CD14-positive monocyte (primary cell): ENCODE measurements at regions not wholly inside any gene's neighbourhood (a gene's known extent, or its start where the extent isn't known, plus 50 kb on each side); places are given as distances from the start of the nearest gene placed in this dataset.

Experiments
- DNase-seq, 3 donors: peaks; one replicate each; pipeline ENCODE4 v3.0.0-alpha.2; 2011 to 2022
- H2AFZ ChIP-seq: 2 replicates; pipeline ENCODE4 v1.6.0; 2012; ENCODE audit warnings: mild to moderate bottlenecking, low read depth, low read length, inconsistent platforms; ENCODE audit not compliant: insufficient read depth, poor library complexity, severe bottlenecking
- H3K27ac ChIP-seq, 2 donors: 1 replicate in 1 of 2; 2 replicates in 1 of 2; pipeline ENCODE4 v1.5.1; 2012 to 2013; ENCODE audit warnings: low read length in 2 of 2, control low read depth in 1 of 2, inconsistent platforms in 1 of 2, low read depth in 1 of 2, mild to moderate bottlenecking in 1 of 2
- H3K27me3 ChIP-seq, 2 donors: one replicate each; pipeline versions ENCODE4 v1.6.0 to v1.6.1; 2011 to 2013; ENCODE audit warnings: low read length in 2 of 2; ENCODE audit not compliant: control insufficient read depth in 2 of 2, insufficient read depth in 2 of 2
- H3K36me3 ChIP-seq, 2 donors: replicated peaks in 1 of 2; 1 replicate in 1 of 2; 2 replicates in 1 of 2; pipeline versions ENCODE4 v1.5.1 to v1.6.1; 2012 to 2013; ENCODE audit warnings: low read length in 2 of 2, control low read depth in 1 of 2, inconsistent platforms in 1 of 2, mild to moderate bottlenecking in 1 of 2; ENCODE audit not compliant: insufficient read depth in 2 of 2, control insufficient read depth in 1 of 2
- H3K4me1 ChIP-seq, 2 donors: 1 replicate in 1 of 2; 2 replicates in 1 of 2; pipeline versions ENCODE4 v1.5.1 to v1.6.1; 2012 to 2013; ENCODE audit warnings: low read length in 2 of 2, control low read depth in 1 of 2, inconsistent platforms in 1 of 2, mild to moderate bottlenecking in 1 of 2, moderate library complexity in 1 of 2; ENCODE audit not compliant: insufficient read depth in 2 of 2, control insufficient read depth in 1 of 2
- H3K4me2 ChIP-seq: replicated peaks from 2 replicates; pipeline ENCODE3; 2012; ENCODE audit warnings: low read length, moderate library complexity, mild to moderate bottlenecking; ENCODE audit not compliant: poor library complexity, severe bottlenecking; ENCODE audit errors: extremely low read depth
- H3K4me3 ChIP-seq, 3 experiments: fragments of 200-600 bp in 1 of 3; sonication (generic) in 1 of 3; replicated peaks in 1 of 3; 1 replicate in 2 of 3; 2 replicates in 1 of 3; pipeline ENCODE4 v1.5.1; 2011 to 2013; ENCODE audit warnings: low read length in 3 of 3, mild to moderate bottlenecking in 3 of 3, control low read depth in 2 of 3, low read depth in 2 of 3, inconsistent platforms in 1 of 3, moderate library complexity in 1 of 3
- H3K79me2 ChIP-seq: 2 replicates; pipeline ENCODE4 v1.6.0; 2012; ENCODE audit warnings: mild to moderate bottlenecking, control low read depth, inconsistent platforms, low read length, moderate library complexity; ENCODE audit not compliant: insufficient read depth
- H3K9ac ChIP-seq: 2 replicates; pipeline ENCODE4 v1.6.0; 2017; ENCODE audit warnings: low read length, mild to moderate bottlenecking; ENCODE audit not compliant: insufficient read depth, poor library complexity, severe bottlenecking
- H3K9me3 ChIP-seq, 2 donors: replicated peaks in 1 of 2; 1 replicate in 1 of 2; 2 replicates in 1 of 2; pipeline versions ENCODE4 v1.5.1 to v1.6.1; 2012 to 2013; ENCODE audit warnings: low read length in 2 of 2, control low read depth in 1 of 2; ENCODE audit not compliant: control insufficient read depth in 1 of 2, insufficient read depth in 1 of 2
- H4K20me1 ChIP-seq: 2 replicates; pipeline ENCODE4 v1.6.0; 2012; ENCODE audit warnings: mild to moderate bottlenecking, low read length, control low read depth, moderate library complexity; ENCODE audit not compliant: insufficient read depth
- H3K27ac Mint-ChIP-seq, 7 donors: one replicate each; pipeline ENCODE4 v1.8.0; 2020; ENCODE audit warnings: mild to moderate bottlenecking in 7 of 7, mixed read lengths in 7 of 7, moderate library complexity in 6 of 7, inconsistent platforms in 2 of 7
- H3K27me3 Mint-ChIP-seq, 3 donors: one replicate each; pipeline ENCODE4 v1.8.0; 2021 to 2022; ENCODE audit warnings: low read depth in 3 of 3, mild to moderate bottlenecking in 3 of 3, mixed read lengths in 3 of 3, moderate library complexity in 3 of 3, inconsistent platforms in 1 of 3
- H3K36me3 Mint-ChIP-seq, 2 donors: one replicate each; pipeline ENCODE4 v1.8.0; 2020; ENCODE audit warnings: mixed read lengths in 2 of 2, inconsistent platforms in 1 of 2, mild to moderate bottlenecking in 1 of 2
- H3K4me1 Mint-ChIP-seq: one replicate; pipeline ENCODE4 v1.8.0; 2020; ENCODE audit warnings: mild to moderate bottlenecking, mixed read lengths
- H3K4me3 Mint-ChIP-seq, 2 donors: one replicate each; pipeline ENCODE4 v1.8.0; 2020; ENCODE audit warnings: mild to moderate bottlenecking in 2 of 2, mixed read lengths in 2 of 2, moderate library complexity in 1 of 2
- H3K9me3 Mint-ChIP-seq, 7 donors: one replicate each; pipeline ENCODE4 v1.8.0; 2020 to 2022; ENCODE audit warnings: mixed read lengths in 7 of 7, mild to moderate bottlenecking in 6 of 7, moderate library complexity in 6 of 7, inconsistent platforms in 2 of 7
- WGBS: methylation state at CpG from one replicate; pipeline ENCODE4 v1.1.5; 2013; ENCODE audit warnings: missing lambda C conversion rate; ENCODE audit not compliant: insufficient coverage; 5-methylcytosine and 5-hydroxymethylcytosine counted together
- intact Hi-C, 2 donors: fragments of 100-400 bp; cut with micrococcal nuclease; formaldehyde crosslinking; loops; one replicate each; pipeline versions ENCODE4 v1.15.0 to v1.15.1; 2023
- TF ChIP-seq, protein P1 (sequence below): fragments of 200-600 bp; IDR thresholded peaks from one replicate; pipeline ENCODE4 v1.8.0; 2022; ENCODE audit warnings: antibody characterized with exemption, mild to moderate bottlenecking

DNA sequence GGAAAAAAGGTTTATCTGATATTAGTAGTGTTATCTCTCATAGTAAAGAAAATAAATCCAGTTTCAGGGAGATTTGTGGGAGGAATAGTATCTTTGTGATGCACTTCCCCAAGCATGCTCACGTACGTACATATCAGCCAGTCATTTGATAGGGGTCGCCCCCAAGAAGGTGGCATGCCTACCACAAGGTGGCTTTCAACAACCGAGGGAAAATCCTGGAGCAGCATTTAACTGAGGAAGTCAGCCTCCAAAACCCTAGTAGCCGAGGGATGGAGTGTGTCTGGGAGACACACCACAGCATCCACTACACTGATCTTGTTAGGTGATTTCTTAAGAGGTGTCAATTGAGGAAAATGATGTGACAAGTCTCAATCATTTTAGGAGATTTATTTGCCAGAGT, 623.9 kb downstream of the NYAP2 start:
- Mint-ChIP-seq H3K36me3 (peaks cover 3 to 8% of the 10 kb centered on the region in 2 donors), H3K9me3 (peaks cover 10 to 22% (median 13%) of the 10 kb centered on the region in 7 donors), H3K27me3 (no peaks in the 10 kb centered on the region), H3K4me1 (peaks cover 3% of the 10 kb centered on the region), H3K4me3 (no peak overlapping the region), H3K27ac (no peak overlapping the region)
- intact Hi-C loops, result no loop called here
- H3K9me3 ChIP-seq, result peaks cover 0 to 7% of the 10 kb centered on the region in 2 donors
- H3K4me2 ChIP-seq, result no peak overlapping the region
- H3K27me3 ChIP-seq, result no peaks in the 10 kb centered on the region
- H4K20me1 ChIP-seq, result no peaks in the 10 kb centered on the region
- H3K4me3 ChIP-seq, result no peak overlapping the region
- TF ChIP-seq, protein P1, sequence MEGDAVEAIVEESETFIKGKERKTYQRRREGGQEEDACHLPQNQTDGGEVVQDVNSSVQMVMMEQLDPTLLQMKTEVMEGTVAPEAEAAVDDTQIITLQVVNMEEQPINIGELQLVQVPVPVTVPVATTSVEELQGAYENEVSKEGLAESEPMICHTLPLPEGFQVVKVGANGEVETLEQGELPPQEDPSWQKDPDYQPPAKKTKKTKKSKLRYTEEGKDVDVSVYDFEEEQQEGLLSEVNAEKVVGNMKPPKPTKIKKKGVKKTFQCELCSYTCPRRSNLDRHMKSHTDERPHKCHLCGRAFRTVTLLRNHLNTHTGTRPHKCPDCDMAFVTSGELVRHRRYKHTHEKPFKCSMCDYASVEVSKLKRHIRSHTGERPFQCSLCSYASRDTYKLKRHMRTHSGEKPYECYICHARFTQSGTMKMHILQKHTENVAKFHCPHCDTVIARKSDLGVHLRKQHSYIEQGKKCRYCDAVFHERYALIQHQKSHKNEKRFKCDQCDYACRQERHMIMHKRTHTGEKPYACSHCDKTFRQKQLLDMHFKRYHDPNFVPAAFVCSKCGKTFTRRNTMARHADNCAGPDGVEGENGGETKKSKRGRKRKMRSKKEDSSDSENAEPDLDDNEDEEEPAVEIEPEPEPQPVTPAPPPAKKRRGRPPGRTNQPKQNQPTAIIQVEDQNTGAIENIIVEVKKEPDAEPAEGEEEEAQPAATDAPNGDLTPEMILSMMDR, result no peak
- H2AFZ ChIP-seq, result no peak overlapping the region
- no peak overlapping the region for H3K9ac ChIP-seq
- no peaks in the 10 kb centered on the region for H3K4me1 ChIP-seq
- DNase-seq, result no peak
- WGBS, result 100% methylated on average over 1 of the region's 5 CpGs
- H3K27ac ChIP-seq, result no peak overlapping the region
- H3K79me2 ChIP-seq, result no peaks in the 10 kb centered on the region
- no peaks in the 10 kb centered on the region for H3K36me3 ChIP-seq

DNA sequence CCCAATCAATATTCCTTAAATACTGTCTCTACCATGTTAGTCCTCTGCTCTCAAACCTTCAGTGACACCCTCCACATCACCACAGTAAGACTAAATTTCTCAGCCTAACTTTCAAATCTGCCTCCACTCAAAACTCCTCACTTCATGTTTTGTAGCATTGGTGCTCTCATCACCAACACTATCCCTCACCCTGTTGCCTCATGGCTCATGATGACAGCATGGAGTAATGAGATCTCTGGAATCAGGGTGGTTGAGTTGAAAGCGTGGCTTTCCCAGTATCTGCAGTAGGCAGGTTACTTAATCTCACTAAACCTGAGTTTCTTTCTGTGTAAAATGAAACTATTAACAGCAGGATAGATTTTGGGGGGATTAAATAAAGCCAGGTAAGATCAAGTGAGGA, 621.4 kb downstream of the NYAP2 start:
- WGBS, result no CpG with 5 or more reads among the region's 1 CpG
- no peaks in the 10 kb centered on the region for H3K27me3 ChIP-seq
- H3K4me2 ChIP-seq, result no peak overlapping the region
- H3K27ac ChIP-seq, result no peak overlapping the region
- TF ChIP-seq, protein P1, result no peak
- intact Hi-C loops, result no loop called here
- H2AFZ ChIP-seq, result peak overlapping the region; percentile 47
- H3K9me3 ChIP-seq, result peaks cover 0 to 6% of the 10 kb centered on the region in 2 donors
- H3K4me3 ChIP-seq, result no peak overlapping the region
- Mint-ChIP-seq H3K4me1 (peaks cover 3% of the 10 kb centered on the region), H3K9me3 (peaks cover 2 to 20% (median 10%) of the 10 kb centered on the region in 7 donors), H3K4me3 (no peak overlapping the region), H3K27me3 (peaks cover 0 to 2% (median 1%) of the 10 kb centered on the region in 3 donors), H3K36me3 (peaks cover 0 to 3% of the 10 kb centered on the region in 2 donors), H3K27ac (no peak overlapping the region)
- no peaks in the 10 kb centered on the region for H3K36me3 ChIP-seq
- DNase-seq, result no peak
- no peak overlapping the region for H3K9ac ChIP-seq
- no peaks in the 10 kb centered on the region for H3K79me2 ChIP-seq
- no peaks in the 10 kb centered on the region for H3K4me1 ChIP-seq
- no peaks in the 10 kb centered on the region for H4K20me1 ChIP-seq
